ENCODE measurements at regions not wholly inside any gene's neighbourhood (a gene's known extent, or its start where the extent isn't known, plus 50 kb on each side); places are given as distances from the start of the nearest gene placed in this dataset.

GRCh38 chr2:13067508-13067907 lies 350.8 kb downstream of the TRIB2 start:
- FAIRE-seq: no peak
- no peaks in the 10 kb centered on the region for H3K27me3 ChIP-seq (ENCODE audit: control insufficient read depth in 2 of 2, insufficient read depth in 2 of 2, low read length in 2 of 2)
- H3K79me2 ChIP-seq (ENCODE audit: control insufficient read depth, insufficient read depth, low read length): no peaks in the 10 kb centered on the region
- ATAC-seq: no peak
- DNase-seq (ENCODE audit: extremely low read depth in 1 of 4, low spot score in 3 of 4): no peak
- WGBS (ENCODE audit: insufficient coverage, low coverage, missing lambda C conversion rate): 0% methylated on average over 2 of the region's 2 CpGs
- H3K9ac ChIP-seq (ENCODE audit: insufficient read depth in 1 of 2, low read depth in 2 of 2, low read length in 2 of 2): no peak overlapping the region
- no peaks in the 10 kb centered on the region for H4K20me1 ChIP-seq (replicated peaks; ENCODE audit: control insufficient read depth, insufficient read depth, low read length)
- ChIA-PET CTCF (ENCODE audit: low intra/inter-chr PET ratio) (no interaction called here), POLR2A (no interaction called here)
- in situ Hi-C loops (cut with MboI) (no loop called here), intact Hi-C loops (cut with micrococcal nuclease) (no loop called here)
- BruUV-seq (replicated peaks): no TSS peak
- no peaks in the 10 kb centered on the region for H3K9me1 ChIP-seq (ENCODE audit: control insufficient read depth, insufficient read depth, low read length)
- H2AFZ ChIP-seq (ENCODE audit: low read depth, low read length): no peak overlapping the region
- H3K4me1 ChIP-seq (replicated peaks in 1 of 2; ENCODE audit: control insufficient read depth in 2 of 2, insufficient read depth in 2 of 2, low read length in 2 of 2): no peaks in the 10 kb centered on the region
- H3K9me3 ChIP-seq (replicated peaks; ENCODE audit: control insufficient read depth, insufficient read depth, low read depth, low read length): no peaks in the 10 kb centered on the region
- no peak for TF ChIP-seq CCNT2 (IDR thresholded peaks at IDR 0.05; ENCODE audit: borderline replicate concordance, extremely low read depth, insufficient read length, low read depth, low read length)
- no peak for TF ChIP-seq PKNOX1 (IDR thresholded peaks at IDR 0.05)
- TF ChIP-seq SUPT5H (IDR thresholded peaks at IDR 0.05): no peak
- no peak for TF ChIP-seq MEF2D (tag; conservative IDR thresholded peaks at IDR 0.05; ENCODE audit: low read depth)
- no peak for TF ChIP-seq ZNF263 (CRISPR knock-in tag; IDR thresholded peaks at IDR 0.05; ENCODE audit: borderline replicate concordance)
- no peak for TF ChIP-seq SRSF3 (IDR thresholded peaks at IDR 0.05; ENCODE audit: insufficient read depth, low read length)
- TF ChIP-seq MYC (IDR thresholded peaks at IDR 0.05; ENCODE audit: low read depth, low read length): no peak
- TF ChIP-seq MYC (CRISPR knock-in tag; IDR thresholded peaks at IDR 0.05; ENCODE audit: borderline replicate concordance, low read depth): no peak
- TF ChIP-seq WHSC1 (IDR thresholded peaks at IDR 0.05; ENCODE audit: low read length): no peak
- TF ChIP-seq PRMT5 (CRISPR knock-in tag; IDR thresholded peaks at IDR 0.05): no peak
- no peak for TF ChIP-seq MAFK (IDR thresholded peaks at IDR 0.05; ENCODE audit: low read length)
- TF ChIP-seq YBX1 (IDR thresholded peaks at IDR 0.05): no peak
- TF ChIP-seq PHB (CRISPR knock-in tag; IDR thresholded peaks at IDR 0.05): no peak
- TF ChIP-seq ETS2 (tag; IDR thresholded peaks at IDR 0.05; ENCODE audit: borderline replicate concordance, poor library complexity, severe bottlenecking): no peak
- no peak for TF ChIP-seq ZNF282 (CRISPR knock-in tag; IDR thresholded peaks at IDR 0.05)
- no peak for TF ChIP-seq SMARCA4 (IDR thresholded peaks at IDR 0.05)
- no peak for TF ChIP-seq ZNF511 (CRISPR knock-in tag; IDR thresholded peaks at IDR 0.05)
- no peak for TF ChIP-seq ZNF24 (IDR thresholded peaks at IDR 0.05)
- no peak overlapping the region for H3K27ac ChIP-seq (ENCODE audit: extremely low read depth, low read depth, low read length)
- H3K4me3 ChIP-seq: no peak overlapping the region
- H3K4me2 ChIP-seq (ENCODE audit: insufficient read depth, low read length): no peak overlapping the region
- no peaks in the 10 kb centered on the region for H3K36me3 ChIP-seq (ENCODE audit: control insufficient read depth, insufficient read depth, low read length)
